ENCODE measurements at regions not wholly inside any gene's neighbourhood (a gene's known extent, or its start where the extent isn't known, plus 50 kb on each side); places are given as distances from the start of the nearest gene placed in this dataset.

GRCh38 chr6:115064680-115065079 lies 721.9 kb upstream of the HS3ST5 start (continued):
- TF ChIP-seq, protein P1, sequence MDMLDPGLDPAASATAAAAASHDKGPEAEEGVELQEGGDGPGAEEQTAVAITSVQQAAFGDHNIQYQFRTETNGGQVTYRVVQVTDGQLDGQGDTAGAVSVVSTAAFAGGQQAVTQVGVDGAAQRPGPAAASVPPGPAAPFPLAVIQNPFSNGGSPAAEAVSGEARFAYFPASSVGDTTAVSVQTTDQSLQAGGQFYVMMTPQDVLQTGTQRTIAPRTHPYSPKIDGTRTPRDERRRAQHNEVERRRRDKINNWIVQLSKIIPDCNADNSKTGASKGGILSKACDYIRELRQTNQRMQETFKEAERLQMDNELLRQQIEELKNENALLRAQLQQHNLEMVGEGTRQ (IDR thresholded peaks at IDR 0.05; ENCODE audit: borderline replicate concordance, low read depth, low read length): no peak
- TF ChIP-seq YBX1 (IDR thresholded peaks at IDR 0.05): no peak
- peak; percentile 48; the same call in 1 of the 2 replicates for TF ChIP-seq IKZF1 (conservative IDR thresholded peaks at IDR 0.05)
- peak; percentile 32; the same call in 1 of the 2 replicates for TF ChIP-seq DPF2 (IDR thresholded peaks at IDR 0.05)
- TF ChIP-seq BHLHE40 (IDR thresholded peaks at IDR 0.05; ENCODE audit: borderline replicate concordance in 1 of 2, low read depth in 2 of 2, low read length in 1 of 2): peak in 1 of 2 experiments; percentile 12; a peak in 1 of 4 replicates
- TF ChIP-seq FOXK2 (IDR thresholded peaks at IDR 0.05): no peak
- peak; percentile 20 to 55; a peak in 2 of 4 replicates for TF ChIP-seq EP300 (IDR thresholded peaks at IDR 0.05; ENCODE audit: borderline replicate concordance in 1 of 2, control insufficient read depth in 1 of 2, low read depth in 2 of 2, low read length in 2 of 2)
- no peak for TF ChIP-seq SKIL (IDR thresholded peaks at IDR 0.05; ENCODE audit: low read depth, poor library complexity, severe bottlenecking)
- no peak for TF ChIP-seq BCL3 (IDR thresholded peaks at IDR 0.05; ENCODE audit: borderline replicate concordance, insufficient read depth, low read depth, low read length, poor library complexity, severe bottlenecking)
- peak in 1 of 2 experiments; percentile 37; a peak in 2 of 4 replicates for TF ChIP-seq IKZF2 (IDR thresholded peaks at IDR 0.05)
- no peak for TF ChIP-seq ZNF207 (IDR thresholded peaks at IDR 0.05; ENCODE audit: borderline replicate concordance)
- TF ChIP-seq SP1 (IDR thresholded peaks at IDR 0.05; ENCODE audit: low read depth, low read length): no peak
- peak; percentile 79 for TF ChIP-seq MTA2 (IDR thresholded peaks at IDR 0.05; ENCODE audit: low read depth)
- no peak for TF ChIP-seq SIN3A (IDR thresholded peaks at IDR 0.05; ENCODE audit: low read depth, low read length)
- no peak for TF ChIP-seq HCFC1 (IDR thresholded peaks at IDR 0.05; ENCODE audit: low read length)
- no peak for TF ChIP-seq FOS (IDR thresholded peaks at IDR 0.05; ENCODE audit: borderline replicate concordance, extremely low read depth, insufficient read length)
- TF ChIP-seq GATAD2B (conservative IDR thresholded peaks at IDR 0.05; ENCODE audit: low read depth): no peak
- no peak; the same call in 1 of the 2 replicates for TF ChIP-seq RUNX3 (IDR thresholded peaks at IDR 0.05; ENCODE audit: low read length)
- TF ChIP-seq RB1 (IDR thresholded peaks at IDR 0.05; ENCODE audit: borderline replicate concordance): no peak
- TF ChIP-seq RELA (IDR thresholded peaks at IDR 0.05; ENCODE audit: borderline replicate concordance, partially characterized antibody): no peak
- TF ChIP-seq E4F1 (IDR thresholded peaks at IDR 0.05; ENCODE audit: borderline replicate concordance, partially characterized antibody): no peak
- TF ChIP-seq SUPT20H (IDR thresholded peaks at IDR 0.05; ENCODE audit: borderline replicate concordance, control insufficient read depth, low read depth, low read length): no peak
- TF ChIP-seq ASH2L (IDR thresholded peaks at IDR 0.05; ENCODE audit: borderline replicate concordance, low read depth): no peak
- TF ChIP-seq BCL11A (IDR thresholded peaks at IDR 0.05; ENCODE audit: low read depth, low read length): peak; percentile 42; the same call in 1 of the 2 replicates
- no peak for TF ChIP-seq KAT2A (conservative IDR thresholded peaks at IDR 0.05; ENCODE audit: control insufficient read depth, low read depth, low read length)
- no peak for TF ChIP-seq TAF1 (IDR thresholded peaks at IDR 0.05; ENCODE audit: borderline replicate concordance, low read depth, low read length)
